GM12891 (cell line): ENCODE measurements at regions not wholly inside any gene's neighbourhood (a gene's known extent, or its start where the extent isn't known, plus 50 kb on each side); places are given as distances from the start of the nearest gene placed in this dataset.

Experiments used
- POLR2A ChIP-seq: IDR thresholded peaks from 2 replicates; pipeline ENCODE4 v1.6.1; 2011; ENCODE audit warnings: low read depth, low read length, control low read depth
- TAF1 ChIP-seq: IDR thresholded peaks from 2 replicates; pipeline ENCODE4 v1.6.1; 2011; ENCODE audit warnings: low read depth, low read length, control low read depth

- no peak for TF ChIP-seq TAF1
- TF ChIP-seq POLR2A, result no peak
These were observed 287.2 kb downstream of the YTHDC2 start for GRCh38 chr5:113800686-113801085.
